H1 (cell line): ENCODE measurements at regions not wholly inside any gene's neighbourhood (a gene's known extent, or its start where the extent isn't known, plus 50 kb on each side); places are given as distances from the start of the nearest gene placed in this dataset.

ENCODE experiments used
- CTCF ChIA-PET: fragments of 300-600 bp; sonication (Branson Sonifier 250); formaldehyde crosslinking; loops from one replicate; lab custom pipeline; 2021; ENCODE audit not compliant: partially characterized antibody; lab: Charles Lee
- POLR2A ChIA-PET: fragments of 300-600 bp; sonication (Branson Sonifier 250); formaldehyde crosslinking; loops from one replicate; lab custom pipeline; 2021; ENCODE audit warnings: inconsistent platforms; ENCODE audit not compliant: partially characterized antibody; lab: Charles Lee
- DNase-seq, 2 experiments: peaks; one replicate each; pipeline versions ENCODE4 v3.0.0 to v3.0.0-alpha.2; 2010 to 2022; ENCODE audit warnings: low spot score in 2 of 2, low read depth in 1 of 2, mixed read lengths in 1 of 2
- FAIRE-seq: peaks from 2 replicates; lab custom pipeline; 2011; peaks lifted over from hg19 to GRCh38; lab: Jason Lieb, UNC
- H2AFZ ChIP-seq: 2 replicates; pipeline ENCODE4 v1.8.1; 2012; ENCODE audit warnings: low read length, inconsistent platforms
- H2AK5ac ChIP-seq: 2 replicates; pipeline ENCODE4 v1.6.1; 2013; ENCODE audit warnings: low read depth, low read length
- H2BK120ac ChIP-seq: replicated peaks from 2 replicates; pipeline ENCODE3; 2013; ENCODE audit warnings: low read depth, low read length, inconsistent platforms
- H2BK12ac ChIP-seq: 2 replicates; pipeline ENCODE4 v1.6.1; 2013; ENCODE audit warnings: low read depth, low read length
- H2BK15ac ChIP-seq: 2 replicates; pipeline ENCODE4 v1.6.1; 2013; ENCODE audit warnings: low read length
- H2BK20ac ChIP-seq: 2 replicates; pipeline ENCODE4 v1.6.1; 2013; ENCODE audit warnings: low read length
- H2BK5ac ChIP-seq: 2 replicates; pipeline ENCODE4 v1.6.1; 2013; ENCODE audit warnings: low read depth, low read length
- H3K14ac ChIP-seq: 2 replicates; pipeline ENCODE4 v1.6.1; 2013; ENCODE audit warnings: inconsistent platforms; ENCODE audit not compliant: insufficient read length
- H3K18ac ChIP-seq: 2 replicates; pipeline ENCODE4 v1.6.1; 2013; ENCODE audit warnings: low read length; ENCODE audit errors: extremely low read depth
- H3K23ac ChIP-seq: 2 replicates; pipeline ENCODE4 v1.6.1; 2013; ENCODE audit warnings: inconsistent platforms; ENCODE audit not compliant: insufficient read length
- H3K23me2 ChIP-seq: 2 replicates; pipeline ENCODE4 v1.6.1; 2013; ENCODE audit warnings: low read depth, low read length
- H3K27ac ChIP-seq: 2 replicates; pipeline ENCODE4 v1.6.1; 2011; ENCODE audit warnings: low read depth, low read length, inconsistent platforms
- H3K27me3 ChIP-seq, 4 experiments: replicated peaks in 1 of 4; 1 replicate in 1 of 4; 2 replicates in 3 of 4; pipeline versions ENCODE4 v1.6.1 to v1.8.1; 2011 to 2013; ENCODE audit warnings: low read length in 3 of 4, mild to moderate bottlenecking in 3 of 4, inconsistent platforms in 2 of 4, mixed read lengths in 2 of 4, moderate library complexity in 1 of 4; ENCODE audit not compliant: control insufficient read depth in 3 of 4, insufficient read depth in 3 of 4; ENCODE audit errors: extremely low read depth in 1 of 4
- H3K36me3 ChIP-seq, 4 experiments: 2 replicates each; pipeline versions ENCODE4 v1.6.1 to v1.8.1; 2011 to 2013; ENCODE audit warnings: mild to moderate bottlenecking in 4 of 4, low read length in 3 of 4, moderate library complexity in 2 of 4, control low read depth in 1 of 4, inconsistent platforms in 1 of 4; ENCODE audit not compliant: insufficient read depth in 4 of 4, control insufficient read depth in 2 of 4
- H3K4ac ChIP-seq: replicated peaks from 2 replicates; pipeline ENCODE3; 2013; ENCODE audit warnings: low read length, low read depth, mixed read lengths, inconsistent platforms; ENCODE audit not compliant: insufficient read length
- H3K4me1 ChIP-seq, 4 experiments: replicated peaks in 1 of 4; 1 replicate in 1 of 4; 2 replicates in 3 of 4; pipeline versions ENCODE4 v1.6.1 to v1.8.1; 2011 to 2013; ENCODE audit warnings: low read length in 3 of 4, inconsistent platforms in 2 of 4, mixed read lengths in 1 of 4; ENCODE audit not compliant: insufficient read depth in 4 of 4, control insufficient read depth in 3 of 4
- H3K4me2 ChIP-seq, 2 experiments: 2 replicates each; pipeline versions ENCODE4 v1.6.1 to v1.8.1; 2011 to 2013; ENCODE audit warnings: low read depth in 2 of 2, low read length in 2 of 2, control low read depth in 1 of 2, inconsistent platforms in 1 of 2, mild to moderate bottlenecking in 1 of 2; ENCODE audit not compliant: insufficient read depth in 1 of 2
- H3K4me3 ChIP-seq, 4 experiments: fragments of 200-600, 300-600 bp in 1 of 4; sonication (generic), shearing (Covaris generic), sonication (Bioruptor Twin) in 1 of 4; 2 replicates each; pipeline versions ENCODE4 v1.5.1 to v1.8.1; 2011 to 2016; ENCODE audit warnings: low read length in 4 of 4, low read depth in 3 of 4, control low read depth in 2 of 4, inconsistent platforms in 2 of 4, mild to moderate bottlenecking in 2 of 4, mixed read lengths in 1 of 4, moderate library complexity in 1 of 4; ENCODE audit not compliant: insufficient read depth in 2 of 4; ENCODE audit errors: extremely low read depth in 1 of 4
- H3K56ac ChIP-seq: replicated peaks from 2 replicates; pipeline ENCODE3; 2013; ENCODE audit warnings: low read depth, mild to moderate bottlenecking, mixed read lengths, low read length, inconsistent platforms; ENCODE audit not compliant: insufficient read length
- H3K79me1 ChIP-seq: 2 replicates; pipeline ENCODE4 v1.6.1; 2013; ENCODE audit warnings: low read depth, low read length, control low read depth
- H3K79me2 ChIP-seq, 2 experiments: 2 replicates each; pipeline versions ENCODE4 v1.6.1 to v1.8.1; 2012 to 2013; ENCODE audit warnings: low read length in 2 of 2, mild to moderate bottlenecking in 2 of 2, inconsistent platforms in 1 of 2; ENCODE audit not compliant: insufficient read depth in 2 of 2, control insufficient read depth in 1 of 2
- H3K9ac ChIP-seq, 4 experiments: replicated peaks in 1 of 4; 1 replicate in 1 of 4; 2 replicates in 3 of 4; pipeline versions ENCODE4 v1.6.1 to v1.8.1; 2011 to 2013; ENCODE audit warnings: low read depth in 3 of 4, low read length in 3 of 4, control low read depth in 2 of 4, mild to moderate bottlenecking in 2 of 4, moderate library complexity in 2 of 4, inconsistent platforms in 1 of 4; ENCODE audit errors: extremely low read depth in 1 of 4
- H3K9me3 ChIP-seq, 2 experiments: 2 replicates each; pipeline versions ENCODE4 v1.6.1 to v1.8.1; 2012 to 2013; ENCODE audit warnings: mild to moderate bottlenecking in 2 of 2, moderate library complexity in 2 of 2, control low read depth in 1 of 2, inconsistent platforms in 1 of 2, low read depth in 1 of 2, low read length in 1 of 2, mixed read lengths in 1 of 2; ENCODE audit not compliant: insufficient read depth in 2 of 2
- H4K20me1 ChIP-seq, 2 experiments: replicated peaks in 1 of 2; 2 replicates each; pipeline versions ENCODE3 to v1.8.1; 2011 to 2013; ENCODE audit warnings: inconsistent platforms in 2 of 2, low read length in 2 of 2, mild to moderate bottlenecking in 1 of 2; ENCODE audit not compliant: insufficient read depth in 2 of 2, control insufficient read depth in 1 of 2
- H4K5ac ChIP-seq: 2 replicates; pipeline ENCODE4 v1.6.1; 2013; ENCODE audit warnings: low read length, low read depth, mixed read lengths, inconsistent platforms; ENCODE audit not compliant: insufficient read length
- H4K8ac ChIP-seq: 2 replicates; pipeline ENCODE4 v1.8.0; 2013; ENCODE audit warnings: mild to moderate bottlenecking, moderate library complexity, low read length, inconsistent platforms; ENCODE audit not compliant: insufficient read depth; ENCODE audit errors: extremely low read depth
- H4K91ac ChIP-seq: replicated peaks from 2 replicates; pipeline ENCODE3; 2013; ENCODE audit warnings: low read length, mixed read lengths, inconsistent platforms; ENCODE audit not compliant: insufficient read length
- ASH2L ChIP-seq: fragments of 200-600, 300-600 bp; sonication (generic); IDR thresholded peaks from one replicate; pipeline ENCODE4 v1.7.1; 2017; ENCODE audit warnings: low read length
- ATF3 ChIP-seq: IDR thresholded peaks from 2 replicates; pipeline ENCODE4 v1.6.1; 2011; ENCODE audit warnings: low read depth, mild to moderate bottlenecking, low read length; ENCODE audit not compliant: insufficient read depth
- KDM5A ChIP-seq: fragments of 200-600 bp; IDR thresholded peaks from 2 replicates; pipeline ENCODE4 v1.7.1; 2012; ENCODE audit warnings: mild to moderate bottlenecking, low read length, inconsistent platforms, mixed read lengths
- RAD21 ChIP-seq, 2 experiments: IDR thresholded peaks in 1 of 2; conservative IDR thresholded peaks in 1 of 2; 2 replicates each; pipeline ENCODE4 v1.6.1; 2011; ENCODE audit warnings: low read depth in 2 of 2, low read length in 2 of 2, improper control_type of control experiment in 1 of 2, inconsistent platforms in 1 of 2, mild to moderate bottlenecking in 1 of 2, moderate library complexity in 1 of 2
- TAF1 ChIP-seq: IDR thresholded peaks from 2 replicates; pipeline ENCODE4 v1.6.1; 2011; ENCODE audit warnings: mild to moderate bottlenecking, low read depth, low read length
- WGBS, 2 experiments: shearing (Covaris generic) in 1 of 2; methylation state at CpG; one replicate each; pipeline versions ENCODE4 v1.1.6 to v1.1.7; 2013 to 2015; ENCODE audit warnings: low lambda C conversion rate in 2 of 2, mixed read lengths in 2 of 2, inconsistent platforms in 1 of 2, low coverage in 1 of 2, missing lambda C conversion rate in 1 of 2; ENCODE audit not compliant: insufficient replicate concordance in 2 of 2, insufficient coverage in 1 of 2, insufficient read length in 1 of 2; ENCODE audit errors: extremely low coverage in 1 of 2, missing lambda C conversion rate in 1 of 2; 5-methylcytosine and 5-hydroxymethylcytosine counted together

- DNase-seq (peak in 1 of 2 experiments; percentile 49), FAIRE-seq (no peak)
- no peak overlapping the region for H2BK120ac ChIP-seq
- H3K4me2 ChIP-seq: no peak overlapping the region; a peak in 1 of 4 replicates
- no peak overlapping the region for H4K91ac ChIP-seq
- H4K20me1 ChIP-seq: no peaks in the 10 kb centered on the region
- H3K23ac ChIP-seq: no peak overlapping the region
- H2AK5ac ChIP-seq: no peak overlapping the region
- H2AFZ ChIP-seq: peak overlapping the region; percentile 66
- no peak overlapping the region for H3K9ac ChIP-seq
- H3K9me3 ChIP-seq: no peaks in the 10 kb centered on the region
- H2BK5ac ChIP-seq: no peak overlapping the region
- H3K27ac ChIP-seq: no peak overlapping the region
- peak overlapping the region; percentile 14; the same call in 1 of the 2 replicates for H3K18ac ChIP-seq
- POLR2A ChIA-PET: no interaction called here
- no peak overlapping the region for H4K5ac ChIP-seq
- no peak overlapping the region for H3K14ac ChIP-seq
- 48% methylated on average over 5 of the region's 5 CpGs; no CpG with 5 or more reads in 1 of the 2 experiments for WGBS, 2 experiments
- peaks cover 0 to 2% (median 0%) of the 10 kb centered on the region in 4 experiments; a peak in 1 of 7 replicates for H3K4me1 ChIP-seq
- H3K4me3 ChIP-seq: no peak overlapping the region
- no peak overlapping the region for H3K4ac ChIP-seq
- H2BK20ac ChIP-seq: no peak overlapping the region
- no peaks in the 10 kb centered on the region for H3K27me3 ChIP-seq
- H3K36me3 ChIP-seq: no peaks in the 10 kb centered on the region
- no peaks in the 10 kb centered on the region for H3K79me2 ChIP-seq
- no peak overlapping the region for H2BK15ac ChIP-seq
- H3K79me1 ChIP-seq: no peaks in the 10 kb centered on the region
- 0 out of 4 replicates have a peak, but pooled peaks of 1 of the 2 experiments have one; percentile 8 for TF ChIP-seq RAD21 (IDR thresholded peaks at IDR 0.05 in 1 of 2, conservative IDR thresholded peaks at IDR 0.05 in 1 of 2; ENCODE audit: low read depth in 2 of 2, low read length in 2 of 2)
- no peak for TF ChIP-seq ATF3
- no peak for TF ChIP-seq ASH2L
- TF ChIP-seq TAF1: no peak
- no peak for TF ChIP-seq KDM5A
- TF ChIP-seq, all 59 proteins: peak for 1
- H3K56ac ChIP-seq: no peak overlapping the region
- no peaks in the 10 kb centered on the region for H3K23me2 ChIP-seq
- CTCF ChIA-PET: interaction anchor here (1.0 kb wide), 1 partner anchor 41 kb away, joined by 4 read pairs; no protein-coding TSS in a partner anchor
- H2BK12ac ChIP-seq: peak overlapping the region; percentile 46
- no peak overlapping the region; the same call in 1 of the 2 replicates for H4K8ac ChIP-seq
Measured at GRCh38 chr6:105794239-105794638, 291.9 kb upstream of the PRDM1 start.
